DMS153 treated with DMSO at 0.1 percent for 48 hours (cell line): ENCODE measurements at regions not wholly inside any gene's neighbourhood (a gene's known extent, or its start where the extent isn't known, plus 50 kb on each side); places are given as distances from the start of the nearest gene placed in this dataset.
A peak's percentile ranks its signal among the peaks of the same experiment; 100 is the strongest.

Experiments
- DNase-seq: peaks from one replicate; lab custom pipeline; 2025; ENCODE audit not compliant: unreplicated experiment; lab: John Stamatoyannopoulos, UW

DNA sequence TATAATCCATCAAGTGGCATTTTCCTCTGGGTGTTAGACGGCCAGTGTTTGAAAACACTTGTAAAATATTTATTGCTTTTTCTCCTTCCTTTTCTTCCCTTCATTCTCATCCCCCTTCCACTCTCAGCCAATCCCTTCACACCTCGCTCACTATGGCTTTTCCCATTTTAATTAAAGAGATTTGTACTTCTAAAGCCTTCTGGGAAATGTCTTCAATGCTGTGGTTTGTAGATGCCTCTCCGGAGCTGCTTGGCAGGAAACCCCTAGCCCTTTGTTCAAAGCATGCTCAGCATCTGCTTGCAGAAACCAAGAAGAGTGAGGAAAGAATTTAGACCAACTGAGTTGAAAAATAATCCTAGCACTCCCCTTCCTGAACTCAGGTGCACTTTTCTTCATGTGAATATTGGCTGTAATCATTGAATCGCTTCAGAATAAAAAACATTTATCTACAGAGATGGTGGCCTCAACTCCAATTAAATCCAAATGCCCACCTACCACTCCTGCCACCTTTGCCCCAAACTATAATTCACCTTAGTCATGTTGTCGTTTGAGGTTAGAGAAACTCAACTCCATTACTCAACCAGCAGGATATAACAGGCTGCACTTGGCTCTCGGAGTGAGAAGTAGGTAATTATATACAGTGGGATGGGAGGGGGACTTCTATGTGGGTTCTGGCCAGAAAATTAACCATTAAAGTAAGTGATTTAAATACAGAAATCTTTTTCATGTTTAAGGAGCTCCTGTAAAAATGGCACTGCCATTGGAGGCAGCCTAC lies 659.4 kb upstream of the CAMK1G start:
- no peak for DNase-seq

DNA sequence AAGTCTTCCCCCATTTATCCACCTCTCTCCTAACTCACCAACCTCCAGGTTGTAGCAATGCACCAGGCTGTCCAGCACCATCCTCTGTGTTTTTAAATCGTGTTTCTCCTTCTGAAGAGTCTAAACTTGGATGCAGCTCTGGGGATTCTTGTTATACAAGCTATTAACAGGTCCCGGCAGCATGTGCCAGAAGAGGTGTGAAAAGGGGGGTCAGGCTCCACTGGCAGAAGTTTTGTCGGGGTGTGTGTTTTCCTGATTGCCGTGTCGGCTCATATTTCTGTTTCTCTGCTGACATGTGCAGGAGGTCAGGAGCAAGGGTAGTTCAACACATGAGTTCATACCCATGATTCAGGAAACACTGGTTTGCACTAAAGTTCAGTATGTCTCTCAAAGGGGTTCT lies 658.6 kb upstream of the CAMK1G start:
- DNase-seq: no peak

DNA sequence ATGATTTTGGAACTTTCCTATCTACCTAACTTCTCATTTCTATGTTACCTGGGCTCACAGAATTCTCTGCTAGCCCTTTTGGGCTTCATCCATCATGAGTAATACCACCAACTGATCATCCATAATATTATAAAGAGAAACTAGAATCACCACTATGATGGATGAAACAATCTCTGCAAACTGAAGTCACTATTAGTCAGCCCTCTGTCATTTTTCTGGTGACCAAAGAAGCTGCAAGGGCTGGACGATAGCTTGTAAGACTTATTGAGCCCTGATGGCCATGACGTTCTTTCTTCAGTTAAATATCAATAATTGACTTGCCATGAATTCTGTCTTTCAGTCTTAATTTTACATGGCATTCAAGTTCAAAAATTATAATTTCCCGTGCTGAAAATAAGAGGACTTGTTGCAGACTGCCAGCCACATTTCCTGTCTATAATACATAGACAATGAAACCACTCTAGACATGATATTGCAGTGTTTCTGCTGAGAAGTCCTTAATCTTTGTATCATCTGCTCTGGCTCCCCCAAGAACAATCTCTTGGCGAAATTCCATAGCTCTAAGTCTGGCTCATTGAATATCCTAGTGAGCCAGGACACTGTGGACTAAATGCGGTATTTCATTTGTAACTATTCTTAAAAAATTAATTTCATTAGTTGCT lies 655.0 kb upstream of the CAMK1G start:
- no peak for DNase-seq

DNA sequence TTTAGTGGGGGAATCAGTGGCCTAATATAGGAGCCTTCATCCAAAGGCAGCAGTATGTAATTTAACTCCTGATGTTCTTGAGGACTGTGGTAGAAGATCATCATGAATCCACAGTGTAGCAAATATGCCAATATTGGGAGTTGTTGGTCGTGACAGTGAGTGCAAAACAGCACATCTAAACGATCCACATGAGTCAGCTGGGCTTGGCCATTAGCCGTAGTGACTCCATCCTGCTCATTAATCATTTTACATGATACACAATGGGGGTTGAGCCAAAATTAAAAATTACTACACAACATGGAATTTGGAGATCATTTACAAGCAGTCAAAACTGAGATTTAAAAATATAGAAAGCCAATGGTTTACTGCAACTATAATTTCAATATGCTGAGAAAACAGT lies 653.9 kb upstream of the CAMK1G start:
- no peak for DNase-seq

DNA sequence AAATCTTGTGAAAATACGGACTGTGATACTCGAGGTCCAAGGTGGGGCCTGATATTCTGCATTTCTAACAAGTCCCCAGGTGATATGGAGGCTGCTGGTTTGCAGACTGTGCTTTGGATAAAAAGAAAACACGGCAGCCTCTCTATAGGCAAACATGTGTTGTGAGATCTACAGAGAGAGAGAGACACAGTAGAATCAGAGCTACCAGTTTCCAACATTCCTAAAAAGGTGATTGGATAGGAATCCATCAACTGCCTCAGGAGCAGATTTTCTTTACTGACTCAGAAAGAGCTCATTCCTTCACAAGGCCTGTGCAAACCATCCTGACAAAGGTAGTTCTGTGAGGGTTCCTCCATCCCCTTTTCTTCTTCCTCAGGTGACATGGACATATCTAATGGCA lies 651.6 kb upstream of the CAMK1G start:
- no peak for DNase-seq

DNA sequence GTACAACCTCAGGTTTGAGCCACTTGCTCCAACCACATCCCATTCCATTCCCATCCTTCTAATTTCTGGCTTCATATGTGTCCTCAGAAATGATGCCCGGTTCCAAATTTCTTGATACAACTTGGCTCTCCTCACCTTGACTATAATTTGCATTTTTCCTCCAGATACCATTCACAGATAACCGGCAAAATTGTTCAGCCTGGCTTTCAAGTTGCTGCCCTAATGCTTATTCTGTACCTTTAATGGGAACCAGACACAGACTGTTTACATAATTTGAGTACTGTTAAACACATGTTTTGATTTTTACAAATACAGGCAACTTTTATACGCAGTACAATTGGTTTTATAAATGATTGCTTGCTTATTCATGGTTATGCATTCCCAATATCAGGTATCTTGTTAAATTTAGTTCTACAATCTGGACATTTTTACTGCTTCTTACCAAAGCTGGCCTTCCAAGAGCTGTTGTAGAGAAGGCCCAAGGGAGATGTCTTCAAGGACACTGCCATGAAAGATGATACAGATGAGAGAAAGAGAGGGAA lies 649.5 kb upstream of the CAMK1G start:
- no peak for DNase-seq

DNA sequence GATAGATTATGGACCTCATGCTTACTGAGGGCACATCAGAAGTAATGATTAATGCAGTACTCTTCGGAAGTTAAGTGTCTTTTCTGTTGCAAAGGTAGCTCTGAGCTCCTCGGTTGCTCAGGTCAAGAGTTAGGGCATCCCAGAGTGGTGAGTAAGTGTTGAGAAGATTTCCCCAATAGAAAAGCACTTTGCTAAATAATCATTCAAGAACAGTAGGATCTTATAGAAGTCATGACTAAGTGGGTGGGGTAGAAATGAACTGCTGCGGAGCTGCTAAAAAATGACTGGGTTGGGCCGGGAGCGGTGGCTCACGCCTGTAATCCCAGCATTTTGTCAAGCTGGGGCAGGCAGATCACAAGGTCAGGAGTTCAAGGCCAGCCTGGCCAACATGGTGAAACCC lies 648.6 kb upstream of the CAMK1G start:
- no peak for DNase-seq

DNA sequence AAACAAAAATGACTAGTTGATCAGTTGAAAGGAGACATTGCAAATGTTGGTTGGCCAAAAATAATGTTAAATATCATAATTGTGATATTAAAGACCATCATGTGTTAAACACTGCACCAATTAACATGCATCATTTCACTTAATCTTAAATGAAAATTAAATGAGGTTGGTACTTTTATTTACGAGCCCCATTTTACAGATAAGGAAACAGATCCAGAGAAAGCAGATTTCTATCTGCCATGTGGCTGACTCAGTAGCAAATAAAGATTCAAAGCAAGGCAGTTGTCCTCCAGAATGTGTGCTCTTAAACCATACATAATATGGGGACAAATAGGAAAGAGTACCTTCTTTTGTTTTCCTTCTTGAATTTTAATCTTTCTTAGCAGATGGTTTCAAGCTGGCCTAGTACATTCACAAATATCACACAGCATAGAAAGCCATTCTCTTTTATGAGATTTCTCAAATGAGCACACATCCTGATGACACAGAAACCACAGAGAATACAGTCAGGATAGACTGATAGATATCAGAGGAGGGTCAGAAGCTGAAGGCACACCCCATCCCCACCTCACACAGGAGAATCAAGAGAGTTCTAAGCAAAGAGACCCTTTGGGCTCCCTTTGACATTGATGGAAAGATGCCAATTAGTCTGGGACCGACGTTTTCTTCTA lies 647.9 kb upstream of the CAMK1G start:
- DNase-seq: no peak

DNA sequence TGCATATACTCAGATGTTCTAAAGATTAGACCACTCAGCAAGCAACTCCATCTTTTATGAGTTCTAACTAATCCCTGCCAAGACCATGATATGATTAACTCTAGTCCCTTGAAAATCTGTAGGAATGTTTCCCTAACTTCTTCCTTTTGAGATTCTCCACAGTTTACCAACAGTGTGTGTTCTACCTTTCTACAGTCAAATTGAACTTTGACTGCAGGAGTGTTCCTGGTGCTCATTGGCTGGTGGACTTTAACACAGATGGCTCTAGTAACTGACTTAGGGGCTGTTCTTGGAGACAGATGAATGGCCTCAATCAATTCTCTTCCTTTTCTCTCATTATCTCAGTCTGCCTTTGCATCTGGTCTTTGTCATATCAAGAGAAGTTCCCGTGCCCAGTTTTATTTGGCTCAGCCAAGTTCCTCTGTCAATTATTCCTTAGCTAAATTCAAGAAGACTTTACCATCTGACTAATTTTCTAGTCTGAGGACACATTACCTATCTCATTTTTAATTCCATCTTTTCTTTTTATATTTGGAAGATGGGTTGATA lies 643.9 kb upstream of the CAMK1G start:
- no peak for DNase-seq

DNA sequence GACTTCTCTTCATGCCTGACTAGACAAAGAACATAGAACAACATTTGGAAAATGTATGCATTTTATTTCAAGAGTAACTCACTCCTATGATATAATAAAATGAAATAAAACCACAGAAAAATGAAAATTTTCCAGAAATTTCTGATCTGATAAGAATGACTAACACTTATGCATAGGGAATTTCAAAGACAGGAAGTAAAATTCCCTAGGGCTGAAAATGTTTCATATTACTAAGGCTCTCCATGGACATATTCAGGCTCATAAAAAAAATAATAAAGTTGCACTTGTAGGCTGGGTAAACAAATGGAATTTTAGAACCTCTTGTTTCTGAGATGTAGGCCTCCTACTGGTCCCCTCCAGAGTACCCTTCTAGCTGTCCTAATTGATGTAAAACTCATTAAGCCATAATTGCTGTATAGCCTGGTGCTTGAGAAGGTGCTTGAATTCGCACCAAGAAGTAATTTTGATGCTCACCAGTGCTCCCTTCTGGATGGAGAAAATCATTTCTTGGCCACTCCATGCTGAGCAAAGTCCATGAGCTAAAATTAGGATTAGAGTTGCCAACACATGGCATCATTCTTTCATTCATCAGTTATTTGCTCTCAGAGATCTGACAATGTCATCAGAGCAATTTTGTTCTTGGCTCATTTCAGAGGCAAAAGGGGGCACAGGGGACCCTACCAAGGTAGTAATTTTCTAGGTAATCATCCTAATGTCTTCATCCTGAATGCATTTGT lies 641.0 kb upstream of the CAMK1G start:
- no peak for DNase-seq

DNA sequence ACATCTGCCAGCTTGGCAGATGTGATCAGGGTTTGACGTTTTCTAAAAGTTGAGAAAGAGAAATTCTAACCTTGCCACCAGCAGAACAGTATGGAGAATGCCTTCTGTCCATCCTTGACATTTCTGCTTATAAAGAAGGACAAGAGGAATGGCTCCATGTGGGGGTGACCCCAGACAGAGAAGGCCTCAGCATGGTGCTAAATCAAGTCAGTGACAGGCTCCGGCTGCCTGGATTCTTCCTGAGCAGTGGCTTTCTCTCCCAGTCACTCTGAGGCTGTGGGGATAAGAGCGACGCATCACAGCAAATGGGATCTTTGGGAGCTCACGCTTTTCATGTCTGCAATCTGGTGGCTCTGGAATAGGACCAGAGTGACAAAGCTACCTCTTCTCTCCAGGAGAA lies 640.2 kb upstream of the CAMK1G start:
- no peak for DNase-seq

DNA sequence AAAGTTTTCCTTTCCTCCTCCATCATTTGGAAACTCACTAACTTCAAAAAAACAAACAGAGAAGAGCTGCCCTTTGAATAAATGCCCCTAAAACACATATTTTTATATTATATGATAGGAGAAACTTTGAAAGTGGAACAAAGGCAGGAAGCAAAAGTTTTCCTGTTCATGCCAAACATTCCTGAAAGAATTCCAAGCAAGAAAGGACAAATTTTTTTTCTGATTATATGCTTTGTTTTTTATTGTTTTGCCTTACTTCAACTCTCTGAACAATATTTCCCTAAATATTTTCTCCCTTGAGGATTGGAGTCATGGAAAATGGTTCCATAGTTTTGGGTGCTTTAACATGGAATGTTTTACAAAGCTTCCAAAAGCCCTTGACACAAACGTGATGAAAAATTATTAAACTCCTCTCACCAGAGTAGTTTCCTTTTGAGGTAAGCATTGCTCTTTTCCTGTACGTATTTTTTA lies 638.5 kb upstream of the CAMK1G start:
- no peak for DNase-seq

DNA sequence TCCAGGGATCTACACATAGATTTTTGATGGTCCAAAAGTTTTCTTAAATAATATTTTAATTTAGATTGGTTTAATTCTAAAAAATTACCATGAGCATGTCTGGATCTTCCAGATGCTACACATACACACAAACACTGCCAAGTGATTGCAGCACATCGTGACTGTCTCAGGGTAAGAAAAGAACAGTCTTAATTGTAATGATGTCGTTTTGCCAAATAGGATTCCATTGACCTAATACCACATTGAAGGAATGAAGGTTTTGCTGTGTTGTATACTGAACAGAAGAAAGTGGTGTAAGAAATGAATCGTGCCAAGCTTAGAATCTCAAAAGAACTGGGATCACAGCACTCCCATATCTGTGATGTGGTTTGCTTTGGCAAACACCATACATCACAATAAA lies 633.3 kb upstream of the CAMK1G start:
- DNase-seq: no peak

DNA sequence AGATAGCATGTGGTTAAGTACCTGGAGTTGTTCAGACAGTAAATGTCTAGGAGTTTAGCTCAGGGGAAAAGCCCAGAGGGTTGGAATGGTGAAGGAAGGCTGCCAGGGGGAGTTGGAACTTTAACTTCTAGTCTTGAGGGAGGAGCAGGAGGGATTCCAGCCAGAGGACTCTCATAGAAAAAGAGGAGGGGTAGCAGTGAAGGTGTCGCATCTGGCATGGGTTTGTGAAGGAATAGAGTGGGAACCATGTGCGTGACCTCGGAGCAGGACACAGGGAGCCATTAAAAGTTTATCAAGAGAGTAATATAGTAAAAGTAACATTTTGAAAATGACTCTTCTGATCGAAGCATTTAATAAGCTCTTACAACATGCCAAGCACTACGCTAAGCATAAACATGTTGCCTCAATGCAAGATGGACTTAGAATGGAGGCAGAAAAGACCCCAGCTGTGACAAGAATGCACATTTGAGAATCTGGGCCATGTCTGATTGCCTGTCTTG lies 632.4 kb upstream of the CAMK1G start:
- no peak for DNase-seq

DNA sequence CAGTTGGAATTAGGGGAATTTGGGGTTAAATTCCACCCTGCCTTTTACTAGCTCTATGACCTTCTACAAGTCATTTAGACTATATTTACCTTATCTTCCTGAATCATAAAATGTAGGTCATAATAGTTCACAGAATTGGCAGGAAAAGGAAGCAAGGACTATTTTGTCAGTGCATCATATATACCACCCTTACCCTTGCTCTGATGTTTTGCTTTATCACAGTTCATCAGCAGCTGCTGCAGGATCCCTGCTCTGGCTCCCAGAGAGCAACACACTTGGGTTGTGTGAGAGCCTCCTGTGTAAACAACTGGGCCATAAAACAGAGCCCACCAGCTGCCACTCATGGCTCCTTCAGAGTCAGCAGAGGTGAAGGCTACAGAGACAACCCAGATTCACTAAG lies 631.6 kb upstream of the CAMK1G start:
- DNase-seq: peak; percentile 87

DNA sequence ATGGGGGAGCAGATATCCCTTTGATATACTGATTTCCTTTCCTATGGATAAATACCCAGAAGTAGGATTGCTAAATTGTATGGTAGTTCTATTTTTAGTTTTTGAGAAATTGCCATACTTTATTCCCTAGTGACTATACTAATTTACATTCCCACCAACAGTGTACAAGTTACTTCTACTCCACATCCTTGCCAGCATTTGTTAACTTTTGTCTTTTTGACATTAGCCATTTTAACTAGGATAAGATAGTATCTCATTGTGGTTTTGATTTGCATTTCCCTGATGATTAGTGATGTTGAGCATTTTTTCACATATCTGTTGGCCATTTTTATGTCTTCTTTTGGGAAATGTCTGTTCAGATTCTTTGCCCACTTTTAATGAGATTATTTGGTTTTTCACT lies 620.6 kb upstream of the CAMK1G start:
- no peak for DNase-seq

DNA sequence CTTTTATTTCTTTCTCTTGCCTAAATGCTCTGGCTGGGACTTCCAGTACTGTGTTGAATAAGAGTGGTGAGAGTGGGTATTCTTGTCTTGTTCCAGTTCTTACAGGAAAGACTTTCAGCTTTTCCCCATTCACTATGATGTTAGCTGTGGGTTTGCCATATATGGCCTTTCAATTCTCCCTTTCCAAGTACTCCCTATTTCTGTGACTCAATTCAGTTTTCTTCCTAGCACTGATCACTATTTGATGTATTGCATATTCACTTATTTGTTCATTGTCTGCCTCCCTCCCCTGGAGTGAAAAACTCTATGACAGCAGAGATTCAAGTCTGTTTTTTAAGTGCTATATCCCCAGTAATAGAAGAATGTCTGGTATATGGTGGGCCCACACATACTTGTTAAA lies 618.2 kb upstream of the CAMK1G start:
- no peak for DNase-seq

DNA sequence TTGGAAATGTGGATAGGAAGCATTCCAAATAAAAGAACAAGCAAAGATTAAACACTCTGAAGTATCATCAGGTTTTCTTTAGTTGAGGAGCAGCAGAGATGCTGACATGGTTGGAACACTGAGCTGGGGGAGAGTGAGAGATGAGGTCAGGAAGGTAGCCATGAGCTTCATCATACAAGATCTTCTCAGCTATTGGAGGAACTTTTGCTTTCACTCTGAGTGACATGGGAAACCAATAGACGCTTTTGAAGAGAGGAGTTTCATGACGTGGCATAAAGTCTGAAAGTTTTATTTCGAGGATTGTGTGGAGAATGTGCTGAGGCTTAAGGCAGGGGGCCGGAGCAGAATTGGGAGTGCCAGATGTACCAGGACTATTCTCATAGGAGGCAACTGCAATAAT lies 616.2 kb upstream of the CAMK1G start:
- no peak for DNase-seq

DNA sequence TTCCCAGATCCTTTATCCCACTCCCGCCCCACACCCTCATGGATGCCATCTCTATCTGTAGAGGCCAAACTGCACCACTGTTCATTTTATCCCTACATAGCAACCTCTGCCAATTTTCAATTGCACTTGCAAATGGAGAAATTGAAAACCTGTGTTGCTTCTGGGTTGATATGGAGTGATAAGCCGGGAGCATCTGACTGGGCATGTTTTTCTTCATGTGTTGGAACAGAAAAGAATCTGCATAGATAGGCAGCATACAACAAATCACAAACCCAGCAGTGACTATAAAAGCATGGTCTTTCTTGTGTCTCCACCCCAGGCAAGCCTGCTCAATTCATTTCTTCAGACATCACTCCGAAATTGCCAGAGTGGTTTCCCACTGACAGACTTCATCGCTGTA lies 608.8 kb upstream of the CAMK1G start:
- no peak for DNase-seq

DNA sequence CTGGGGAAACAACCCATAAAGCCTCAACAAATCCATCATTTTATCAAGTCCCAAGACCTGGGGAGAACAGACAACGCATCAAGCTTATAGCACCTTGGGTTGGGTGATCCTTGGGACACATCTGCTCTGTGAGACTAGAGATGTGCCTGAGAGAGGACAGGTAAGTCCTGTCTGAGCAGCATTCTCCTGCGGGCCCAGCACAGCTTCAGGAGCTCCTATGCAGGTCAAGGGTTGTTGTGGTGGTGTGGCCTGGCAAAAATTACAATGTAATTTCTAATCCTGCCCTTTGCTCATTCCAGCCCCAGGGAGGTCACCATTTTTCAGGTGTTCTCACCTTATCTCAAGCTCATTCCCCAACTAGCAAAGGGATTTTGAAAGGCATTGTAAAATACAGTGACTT lies 608.1 kb upstream of the CAMK1G start:
- no peak for DNase-seq

DNA sequence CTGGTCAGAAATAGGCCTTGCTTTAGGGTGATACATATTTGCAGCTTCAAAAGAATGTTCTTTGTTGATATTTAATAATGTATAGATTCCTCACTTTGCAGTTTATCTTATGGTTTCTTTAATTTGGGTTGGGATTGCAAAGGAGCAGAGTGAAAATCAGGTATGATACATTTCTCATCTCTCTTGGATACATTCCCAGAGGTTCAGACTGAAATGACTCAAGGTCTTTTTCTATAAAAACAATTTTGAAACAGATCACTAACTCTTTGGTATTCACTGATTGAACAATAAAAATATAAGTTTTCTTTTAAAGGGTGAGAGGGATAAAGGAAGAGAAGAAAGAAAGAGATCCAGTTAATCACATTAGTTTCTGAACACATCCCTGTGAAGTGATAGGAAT lies 606.5 kb upstream of the CAMK1G start:
- no peak for DNase-seq
